Amniotic stem cell (primary cell): ENCODE measurements at regions not wholly inside any gene's neighbourhood (a gene's known extent, or its start where the extent isn't known, plus 50 kb on each side); places are given as distances from the start of the nearest gene placed in this dataset.

ENCODE experiments used
- DNase-seq: peaks from one replicate; lab custom pipeline; 2025; lab: John Stamatoyannopoulos, UW

DNA sequence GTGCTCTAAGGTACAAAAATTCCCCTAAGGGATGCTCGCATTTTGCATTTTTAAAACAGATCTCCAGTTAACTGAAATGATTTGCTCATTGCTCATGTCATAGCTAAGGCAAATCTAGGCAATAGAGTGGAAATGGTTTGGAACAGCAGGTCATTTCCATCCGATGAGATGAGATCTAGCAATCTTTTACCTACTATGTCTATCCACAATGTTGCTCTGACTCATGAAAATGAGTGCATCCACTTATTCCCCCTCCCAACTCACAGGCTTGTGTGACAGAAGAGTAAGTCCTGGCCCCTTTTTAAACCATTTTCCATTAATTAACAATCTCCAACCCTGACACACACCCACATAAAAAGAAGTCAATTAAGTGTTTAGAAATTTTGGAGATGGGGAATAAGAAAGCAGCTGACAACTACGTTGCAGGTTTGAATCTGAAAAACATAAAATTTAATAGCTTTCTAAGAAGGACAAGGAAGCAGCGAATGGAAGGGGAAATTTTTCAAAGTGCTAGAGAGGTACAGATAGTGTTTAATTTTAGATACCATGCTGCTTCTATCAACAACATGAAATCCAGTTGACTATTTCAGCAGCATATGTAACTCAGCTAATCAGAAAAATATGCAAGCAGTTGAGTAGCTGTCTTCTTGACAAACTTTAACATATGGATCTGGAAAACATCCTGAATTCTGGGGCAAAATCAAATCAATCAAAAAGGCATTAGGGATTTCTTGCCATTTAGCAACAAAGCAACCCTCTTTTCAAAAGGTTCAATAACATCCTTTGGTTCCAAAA lies 112.0 kb downstream of the TMCO5A start:
- DNase-seq = no peak

DNA sequence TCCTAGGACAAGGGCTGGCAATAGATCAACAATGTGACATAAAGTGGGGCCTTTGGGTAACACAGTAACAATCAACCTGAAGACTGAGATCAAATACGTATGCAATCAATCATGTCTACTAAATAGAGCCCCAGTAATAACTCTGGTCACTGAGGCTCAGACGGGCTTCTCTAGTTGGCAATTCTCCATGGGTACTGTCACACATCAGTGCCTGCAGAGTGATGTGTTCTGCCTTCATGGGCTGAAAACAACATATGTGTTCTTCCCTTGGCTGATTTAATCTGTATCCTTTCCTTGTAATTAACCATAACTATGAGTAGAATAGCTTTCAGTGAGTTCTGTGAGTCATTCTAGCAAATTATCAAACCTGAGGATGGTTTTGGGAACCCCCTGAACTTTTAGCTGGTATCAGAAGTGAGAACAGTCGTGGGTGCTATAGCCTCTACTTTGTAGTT lies 113.6 kb downstream of the TMCO5A start:
- DNase-seq = no peak

DNA sequence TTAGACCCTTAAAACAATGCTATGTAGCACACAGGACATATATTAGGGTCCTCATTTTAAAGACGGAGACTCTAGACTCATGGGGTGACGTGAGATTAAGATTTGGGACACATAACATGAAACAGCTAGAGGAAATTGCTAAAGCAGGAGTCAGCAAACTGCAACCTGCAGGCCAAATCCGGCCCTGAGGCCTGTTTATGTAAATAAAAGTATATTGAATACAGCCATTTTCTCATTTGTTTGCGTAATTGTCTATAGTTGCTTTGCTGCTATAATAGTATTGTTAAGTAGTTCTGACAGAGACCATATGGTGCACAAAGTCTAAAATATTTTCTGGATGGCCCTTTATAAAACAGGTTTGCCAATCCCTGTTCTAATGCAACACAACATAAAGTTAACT lies 115.5 kb downstream of the TMCO5A start:
- no peak for DNase-seq

DNA sequence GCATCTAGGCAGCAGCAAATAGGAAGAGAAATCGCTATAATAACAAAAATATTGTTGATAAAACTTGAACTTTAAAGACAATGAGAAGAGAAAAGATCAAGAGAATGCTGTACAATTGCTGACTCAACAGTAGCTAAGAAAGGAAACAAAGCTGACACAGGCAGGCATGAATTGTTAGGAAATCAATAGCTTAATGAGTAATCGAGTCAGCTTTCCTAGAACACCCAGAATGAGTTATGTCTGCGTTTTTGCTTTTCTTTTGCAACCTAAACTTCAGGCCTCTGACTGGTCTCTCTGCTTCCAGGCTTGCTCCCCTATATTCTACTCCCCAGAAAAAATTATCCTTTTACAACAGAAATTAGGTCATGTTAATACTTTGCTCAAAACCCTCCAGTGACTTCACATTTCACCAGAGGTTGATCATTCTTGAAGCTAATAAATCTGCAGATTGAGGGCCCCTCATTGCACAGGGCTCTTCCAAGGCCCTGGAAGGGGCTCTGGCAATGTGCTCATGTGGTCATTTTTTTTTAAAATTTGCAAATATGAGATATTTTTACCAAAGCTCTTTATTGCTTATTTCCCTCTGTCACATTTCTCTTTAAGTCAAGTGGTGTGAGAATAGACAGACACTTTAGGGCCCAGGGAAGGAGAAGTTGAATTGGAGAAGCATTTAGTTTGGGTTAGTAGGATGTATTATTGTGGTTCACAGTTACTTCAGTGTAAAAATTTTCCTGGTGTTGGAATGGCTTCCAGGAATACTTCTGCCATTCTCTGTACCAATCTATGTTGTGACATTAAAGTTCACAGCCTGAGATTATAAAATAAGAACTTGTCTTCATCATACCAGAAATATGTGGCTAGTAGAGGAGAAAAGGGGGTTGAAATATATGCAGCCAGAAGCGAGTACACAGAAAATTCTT lies 116.3 kb downstream of the TMCO5A start:
- DNase-seq = no peak

DNA sequence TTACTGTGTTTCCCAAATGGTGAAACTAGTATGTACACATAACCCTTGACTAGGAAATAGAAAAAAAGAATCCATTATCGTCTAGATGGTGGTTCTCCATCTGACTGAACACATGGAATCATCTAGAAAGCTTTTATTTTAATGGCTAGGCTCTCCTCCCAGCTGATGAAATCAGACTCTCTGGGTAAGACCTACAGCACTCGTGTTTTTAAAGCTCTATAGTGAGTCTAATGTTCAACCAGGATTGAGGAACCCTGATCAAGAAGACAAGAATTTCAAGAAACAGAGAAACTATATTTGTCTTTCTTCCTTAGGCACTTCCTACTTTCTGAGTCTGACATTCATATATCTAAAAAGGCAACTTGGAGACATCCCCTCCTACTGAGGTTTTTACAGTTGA lies 118.8 kb downstream of the TMCO5A start:
- no peak for DNase-seq

DNA sequence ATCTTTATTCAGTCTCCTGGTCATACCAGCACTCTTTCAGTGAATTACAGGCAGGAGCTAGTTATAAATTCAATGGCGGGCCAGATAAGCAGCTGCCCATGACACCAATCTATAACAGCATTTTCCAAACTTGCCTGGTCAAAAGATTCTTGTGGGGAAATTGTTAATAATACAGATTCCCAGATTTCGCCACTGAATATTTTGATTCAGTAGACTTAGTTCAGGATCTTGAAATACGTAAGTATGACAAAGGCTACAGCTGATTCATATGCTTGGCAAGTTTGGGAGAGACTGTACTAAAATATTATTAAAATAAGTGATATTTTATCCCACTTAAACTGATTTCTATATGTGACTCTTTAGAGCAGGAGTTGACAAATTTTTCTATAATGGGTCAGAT lies 119.3 kb downstream of the TMCO5A start:
- DNase-seq = no peak

DNA sequence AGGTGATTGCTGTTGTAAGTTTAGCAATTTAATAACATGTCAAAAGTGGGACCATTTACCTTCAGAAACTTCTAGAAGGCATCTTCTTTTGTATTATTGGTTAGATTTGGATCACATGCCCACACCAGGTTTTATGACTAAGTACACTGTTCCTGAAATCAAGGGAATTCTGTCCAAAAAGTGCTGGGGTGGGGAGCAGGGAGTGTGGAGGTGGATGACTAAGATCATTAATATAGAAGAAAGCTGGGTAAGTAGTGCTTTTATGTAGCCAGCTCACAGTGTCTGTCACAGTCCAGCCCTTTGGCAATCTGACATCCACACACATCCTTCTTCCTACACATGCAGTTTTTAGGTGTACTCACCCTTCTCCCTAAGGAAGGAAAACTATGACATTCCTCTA lies 120.0 kb downstream of the TMCO5A start:
- no peak for DNase-seq

DNA sequence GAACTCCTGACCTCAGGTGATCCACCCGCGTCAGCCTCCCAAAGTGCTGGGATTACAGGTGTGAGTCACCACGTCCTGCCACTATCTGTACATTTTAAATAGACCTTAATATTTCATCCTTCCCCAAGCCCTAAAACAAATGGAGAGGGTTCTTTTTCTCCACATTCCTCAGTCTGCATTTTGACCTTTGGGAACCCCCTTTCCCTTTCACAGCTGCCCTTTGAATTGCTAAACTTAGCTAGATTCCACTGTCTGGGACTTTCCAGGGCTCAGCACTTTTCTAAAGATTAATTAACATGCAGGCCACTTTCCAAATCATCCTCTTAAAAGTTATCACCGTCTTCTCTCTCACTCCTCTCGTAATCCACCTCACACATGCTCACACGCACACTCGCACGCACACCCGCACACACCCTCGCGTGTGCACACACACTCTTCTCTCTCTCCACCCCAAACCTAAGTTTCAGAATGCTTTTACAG lies 124.2 kb downstream of the TMCO5A start:
- DNase-seq = no peak

DNA sequence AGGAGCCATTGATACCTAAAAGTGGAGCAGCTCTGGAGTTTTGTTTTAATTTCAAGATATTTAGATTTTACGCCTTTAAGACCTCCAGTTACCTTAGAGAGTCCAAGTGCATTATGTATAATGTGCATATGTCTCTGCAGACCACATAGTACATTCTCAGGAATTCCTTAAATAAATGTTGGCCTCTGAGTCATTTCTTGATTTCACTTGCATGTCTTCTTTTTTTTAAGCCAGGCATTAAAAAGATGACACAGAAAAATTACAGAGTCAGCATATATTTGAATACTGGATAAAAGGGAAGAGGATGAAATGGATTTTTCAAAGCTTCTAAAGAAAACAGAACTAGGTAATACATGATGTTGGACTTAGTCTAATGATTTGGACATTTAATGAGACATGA lies 125.2 kb downstream of the TMCO5A start:
- no peak for DNase-seq

DNA sequence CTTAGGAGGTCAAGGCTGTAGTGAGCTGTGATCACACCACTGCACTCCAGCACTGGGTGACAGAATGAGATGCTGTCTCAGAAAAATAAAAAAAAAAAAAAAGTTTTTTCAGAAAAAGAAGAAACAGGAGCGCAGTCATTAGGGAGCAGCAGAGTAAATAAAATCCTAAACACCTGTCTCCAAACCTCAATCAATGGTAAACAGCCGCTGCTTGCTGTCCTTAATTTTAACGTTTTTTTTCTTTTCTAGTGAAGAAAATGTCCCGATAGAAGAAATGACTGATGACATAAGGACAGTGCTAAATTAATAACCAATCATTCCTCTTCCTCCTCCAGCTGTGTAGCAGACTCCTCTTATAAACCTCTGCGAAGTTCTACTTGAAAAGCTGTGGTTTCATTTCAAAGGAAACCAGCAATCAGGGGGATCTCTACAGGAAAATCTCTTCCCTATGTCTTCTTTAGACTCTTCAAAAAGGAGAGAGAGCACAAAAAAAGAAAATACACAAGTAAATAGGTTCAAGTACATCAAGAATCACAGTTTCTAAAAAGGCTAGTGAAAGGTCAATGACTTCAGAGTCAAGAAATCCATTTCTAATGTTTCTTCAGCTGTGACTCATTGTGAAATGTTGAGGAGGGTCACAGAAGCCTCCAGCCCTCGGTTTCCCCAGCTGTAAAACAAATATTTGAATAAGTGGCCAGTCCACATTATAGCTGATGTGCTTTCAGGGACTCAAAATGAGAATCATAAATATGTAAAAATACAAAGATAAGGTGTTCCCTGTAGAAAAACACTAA lies 127.6 kb downstream of the TMCO5A start:
- no peak for DNase-seq

DNA sequence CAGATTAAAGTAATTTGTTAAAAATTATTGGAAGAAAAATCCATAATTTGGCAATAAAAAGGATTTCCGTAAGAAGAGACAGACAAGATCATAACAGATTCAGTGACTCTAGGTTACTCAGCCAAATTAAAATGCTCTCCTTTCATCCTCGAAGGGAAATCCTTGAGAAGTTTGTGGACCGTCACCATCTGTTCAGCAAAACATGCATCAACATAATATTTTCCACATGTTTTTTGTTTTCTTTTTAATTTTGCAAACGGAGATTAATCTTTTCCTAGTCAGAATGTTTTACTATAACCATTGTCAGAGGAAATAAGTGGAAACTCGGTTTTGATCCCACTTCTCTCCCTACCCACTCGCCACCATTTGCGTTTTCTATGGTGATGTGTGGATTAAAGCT lies 128.3 kb downstream of the TMCO5A start:
- DNase-seq = no peak

DNA sequence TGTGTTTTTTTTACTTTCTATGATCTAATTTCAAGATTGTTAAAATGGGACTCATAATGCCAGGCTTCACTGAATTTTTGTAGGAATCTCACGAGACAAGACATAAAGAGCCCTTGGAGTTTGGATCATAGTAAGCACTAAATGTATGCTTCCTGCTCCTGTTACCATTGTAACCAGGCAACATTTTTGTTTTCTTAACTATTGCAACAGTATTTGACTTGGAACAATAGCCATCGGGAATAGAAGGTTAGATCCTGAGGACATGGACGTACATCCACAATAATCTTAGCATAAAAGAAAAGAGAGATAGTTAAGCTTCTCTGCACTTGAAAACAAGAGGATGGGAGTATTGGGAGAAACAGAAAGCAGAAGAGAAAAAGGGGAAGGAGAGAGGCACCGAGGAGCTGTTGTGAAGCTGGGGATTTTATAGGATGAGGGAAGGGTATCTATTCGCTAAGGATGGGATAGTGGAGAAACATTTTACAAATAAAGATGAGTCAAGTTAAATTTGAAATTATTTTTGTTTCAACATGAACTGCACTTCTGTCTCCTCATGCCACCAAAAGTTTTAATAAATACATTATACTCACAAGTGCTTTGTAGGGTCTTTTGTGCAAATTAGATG lies 131.4 kb downstream of the TMCO5A start:
- no peak for DNase-seq

DNA sequence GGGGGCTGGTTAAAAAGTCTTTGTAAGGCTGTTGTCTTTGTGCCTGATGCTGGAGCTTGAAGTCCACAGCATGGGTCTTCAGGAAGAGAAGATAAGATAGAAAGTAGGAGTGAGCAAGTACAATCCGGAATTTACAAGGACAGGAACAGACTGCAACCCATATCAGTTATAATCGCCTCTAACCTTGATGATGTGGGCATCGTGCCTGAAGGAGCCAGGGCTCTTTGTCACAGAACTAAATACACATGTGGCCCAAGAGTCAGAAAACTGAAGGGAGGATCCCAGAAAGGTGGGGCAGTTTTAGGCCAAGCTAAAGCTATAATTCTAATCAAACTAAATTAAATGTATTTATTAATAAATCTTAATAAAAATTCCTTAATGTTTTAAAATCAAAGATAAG lies 132.2 kb downstream of the TMCO5A start:
- DNase-seq = no peak

DNA sequence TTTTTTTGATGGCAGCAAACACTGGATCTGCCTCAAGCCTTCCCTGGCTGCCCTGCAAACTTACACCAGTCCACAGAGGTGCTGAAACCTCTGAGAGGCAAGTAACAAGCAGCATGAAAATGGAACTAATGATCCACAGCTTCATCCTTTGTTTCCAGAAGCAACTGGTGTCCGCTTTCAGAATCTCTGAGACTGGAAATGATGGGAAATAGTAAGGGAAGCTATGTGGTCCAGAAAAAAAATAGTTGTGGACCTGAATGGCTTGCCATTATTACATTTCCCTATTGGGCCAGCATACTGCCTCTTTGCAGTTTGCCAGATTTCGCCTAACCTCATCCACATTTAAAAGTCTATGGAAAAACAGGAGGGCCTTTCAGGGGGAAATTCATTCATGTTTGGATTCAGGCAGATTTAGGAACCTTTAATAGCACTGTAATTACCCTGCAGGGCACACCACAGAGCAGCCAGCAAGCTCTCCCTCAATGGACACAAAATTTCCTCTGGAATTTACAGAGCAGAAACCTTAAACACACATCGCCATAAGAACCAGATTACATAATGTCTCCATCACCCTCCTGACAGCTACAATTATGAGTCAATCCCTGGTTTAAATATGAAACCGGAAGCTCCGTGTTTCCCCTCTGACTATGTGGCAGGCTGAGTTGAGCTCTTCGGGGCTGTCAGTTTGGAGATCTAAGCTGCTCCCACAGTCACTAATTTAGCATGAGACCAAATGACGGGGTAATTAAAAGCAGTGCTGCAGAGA lies 134.4 kb downstream of the TMCO5A start:
- peak; percentile 46 for DNase-seq

DNA sequence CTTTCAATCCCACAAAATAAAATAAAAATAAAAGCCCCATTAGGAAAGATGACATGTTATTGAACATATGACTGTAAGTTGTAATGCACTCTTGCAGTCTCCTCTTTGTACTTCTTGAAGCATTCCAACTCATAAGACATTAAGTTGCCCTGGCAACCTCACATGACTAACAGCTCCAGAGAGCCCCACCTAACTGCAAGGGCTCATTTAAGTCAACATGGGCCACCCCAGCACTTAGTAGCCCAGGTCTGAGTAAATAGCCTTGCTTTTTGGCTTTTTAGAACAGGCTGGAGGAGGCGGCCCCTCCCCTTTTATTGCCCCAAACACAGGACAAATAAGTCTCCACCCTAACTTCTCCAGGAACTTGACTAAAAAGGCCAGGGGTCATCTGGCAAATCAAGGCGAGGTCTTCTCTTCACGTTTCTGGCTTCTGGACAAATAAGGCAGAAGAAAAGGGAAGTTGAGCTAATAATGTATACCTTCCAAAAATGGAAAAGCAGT lies 135.1 kb downstream of the TMCO5A start:
- peak; percentile 78 for DNase-seq

DNA sequence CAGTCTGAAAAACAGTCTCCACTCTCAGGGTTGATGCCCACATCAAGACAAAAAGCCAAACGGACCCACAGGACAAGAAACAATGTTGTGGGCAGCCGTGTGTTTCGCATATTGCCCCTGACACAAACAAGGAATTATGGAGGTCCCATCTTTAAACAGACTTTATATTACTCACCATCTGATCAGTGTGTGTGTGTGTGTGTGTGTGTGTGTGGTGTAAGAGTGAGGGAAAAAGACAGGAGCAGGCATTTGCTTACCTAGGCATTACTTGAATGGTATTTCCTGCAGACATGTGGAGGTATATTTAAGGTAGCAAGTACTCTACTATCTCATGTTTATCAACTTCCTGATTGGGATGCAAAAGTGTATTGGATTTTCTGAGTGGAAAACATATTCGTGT lies 136.3 kb downstream of the TMCO5A start:
- no peak for DNase-seq

DNA sequence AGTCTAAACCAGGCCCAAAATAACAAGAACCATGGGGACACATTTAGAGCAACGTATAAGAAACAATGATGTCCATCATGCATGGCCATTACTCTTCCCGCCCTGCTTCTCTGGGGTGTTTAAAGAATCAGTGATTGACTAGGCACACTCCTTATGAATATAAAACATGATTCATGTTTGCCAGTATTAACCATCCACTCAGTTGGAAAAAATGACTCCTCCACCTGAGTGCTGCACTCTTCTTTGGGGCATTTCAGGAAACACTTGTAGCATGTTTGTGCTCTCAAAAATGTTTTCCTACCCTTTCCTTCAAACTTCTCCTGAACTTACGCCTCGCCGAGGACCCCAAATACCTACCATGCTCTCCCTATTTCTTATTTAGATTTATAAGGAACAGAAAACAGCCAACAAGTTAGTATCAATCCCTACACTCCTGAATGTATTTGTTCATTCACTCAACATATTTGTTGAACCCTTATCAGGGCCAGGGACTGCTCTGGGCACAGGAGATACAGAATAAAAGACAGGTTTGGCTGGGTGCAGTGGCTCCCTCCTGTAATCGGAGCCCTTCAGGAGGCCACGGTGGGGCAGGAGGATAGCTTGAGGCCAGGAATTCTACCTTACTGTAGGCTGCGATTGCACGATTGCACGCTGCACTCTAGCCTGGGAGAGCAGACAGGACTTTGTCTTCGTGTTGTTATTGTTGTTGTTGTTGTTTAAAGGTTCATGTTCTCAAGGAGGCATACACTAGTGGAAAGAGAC lies 137.0 kb downstream of the TMCO5A start:
- no peak for DNase-seq

DNA sequence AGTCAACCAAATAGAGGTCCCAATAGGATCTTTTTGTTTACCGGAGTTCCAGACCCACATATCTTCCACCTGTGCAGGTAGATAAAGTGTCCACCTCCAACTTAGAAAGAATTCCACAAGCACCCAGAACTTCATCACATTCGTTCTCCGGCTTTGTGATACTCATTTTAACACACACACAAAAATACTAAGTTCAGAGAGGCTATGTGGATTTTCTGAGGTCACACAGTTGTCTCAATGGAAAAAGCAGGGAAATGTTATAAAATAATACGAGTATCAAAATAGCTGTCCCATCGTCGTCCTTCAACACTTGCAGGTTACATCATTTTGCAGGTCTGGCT lies 137.5 kb downstream of the TMCO5A start:
- DNase-seq = no peak

DNA sequence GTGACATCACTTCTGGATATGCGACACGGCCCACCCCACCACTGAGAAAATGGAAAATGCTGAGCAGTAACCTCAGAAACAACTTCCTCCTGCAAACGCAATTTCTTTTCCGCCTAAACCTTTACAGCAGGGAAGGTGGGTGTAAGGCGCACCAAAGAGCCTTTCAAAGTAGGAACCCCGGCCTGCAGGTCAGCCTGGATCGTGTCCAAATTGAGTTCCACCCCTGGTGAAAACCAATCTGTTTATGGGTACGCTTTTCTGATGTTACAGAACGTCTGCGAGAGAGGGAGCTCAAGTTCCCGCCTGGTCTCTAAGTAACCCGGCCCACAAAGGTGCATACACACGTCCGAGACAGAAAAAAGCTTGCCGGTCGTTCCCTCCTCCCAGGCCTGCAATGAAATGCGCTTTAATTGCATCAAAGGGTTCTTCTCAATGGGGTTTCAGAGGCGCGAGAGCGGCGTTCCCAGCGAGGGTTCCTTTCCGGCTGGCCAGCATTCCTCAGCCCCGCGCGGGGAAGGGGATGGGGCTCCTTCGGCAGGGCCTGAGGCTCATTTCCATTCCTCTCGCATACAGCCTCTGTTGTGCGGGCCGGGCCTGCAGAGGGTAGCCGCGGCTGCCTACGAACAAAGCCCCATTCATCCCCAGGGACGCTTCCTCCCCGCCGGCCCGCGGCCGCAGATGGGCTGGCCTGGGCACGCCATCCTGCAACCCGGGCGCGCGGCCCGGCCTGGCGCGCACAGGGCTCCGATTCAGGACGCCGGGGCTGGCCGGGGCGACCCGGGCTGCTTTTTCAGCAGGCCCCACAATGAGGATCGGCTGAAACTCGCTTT lies 138.1 kb downstream of the TMCO5A start:
- no peak for DNase-seq
